H9 (cell line): ENCODE measurements at regions not wholly inside any gene's neighbourhood (a gene's known extent, or its start where the extent isn't known, plus 50 kb on each side); places are given as distances from the start of the nearest gene placed in this dataset.

ENCODE experiments used
- DNase-seq: peaks from one replicate; pipeline ENCODE4 v3.0.0-alpha.2; 2017
- H2AFZ ChIP-seq: one replicate; pipeline ENCODE4 v1.6.1; 2013; ENCODE audit warnings: mild to moderate bottlenecking, low read length, control low read depth, moderate library complexity
- H2AK5ac ChIP-seq: 2 replicates; pipeline ENCODE4 v1.6.1; 2013; ENCODE audit warnings: low read length, control low read depth, mixed read lengths; ENCODE audit not compliant: insufficient read length
- H2BK120ac ChIP-seq: one replicate; pipeline ENCODE4 v1.6.1; 2013; ENCODE audit warnings: low read depth, mild to moderate bottlenecking, low read length, control low read depth, inconsistent platforms; ENCODE audit not compliant: poor library complexity, severe bottlenecking
- H2BK12ac ChIP-seq: 2 replicates; pipeline ENCODE4 v1.6.1; 2013; ENCODE audit warnings: low read length, control low read depth, mixed read lengths, low read depth; ENCODE audit not compliant: insufficient read length
- H2BK15ac ChIP-seq: 2 replicates; pipeline ENCODE4 v1.6.1; 2013; ENCODE audit warnings: low read depth, low read length, control low read depth
- H2BK20ac ChIP-seq: one replicate; pipeline ENCODE4 v1.6.1; 2013; ENCODE audit warnings: low read depth, mild to moderate bottlenecking, low read length, control low read depth, inconsistent platforms; ENCODE audit not compliant: poor library complexity, severe bottlenecking
- H2BK5ac ChIP-seq: 2 replicates; pipeline ENCODE4 v1.6.1; 2013; ENCODE audit warnings: low read length, control low read depth, mixed read lengths; ENCODE audit not compliant: insufficient read length
- H3K14ac ChIP-seq: 2 replicates; pipeline ENCODE4 v1.6.1; 2013; ENCODE audit warnings: low read length, control low read depth; ENCODE audit not compliant: insufficient read depth
- H3K18ac ChIP-seq: 2 replicates; pipeline ENCODE4 v1.6.1; 2013; ENCODE audit warnings: low read depth, mild to moderate bottlenecking, mixed read lengths, low read length, control low read depth; ENCODE audit not compliant: insufficient read length
- H3K23ac ChIP-seq: 2 replicates; pipeline ENCODE4 v1.6.1; 2013; ENCODE audit warnings: low read length, control low read depth, mixed read lengths, low read depth; ENCODE audit not compliant: insufficient read length
- H3K23me2 ChIP-seq: 2 replicates; pipeline ENCODE4 v1.6.1; 2013; ENCODE audit warnings: low read depth, mild to moderate bottlenecking, mixed read lengths, low read length, control low read depth; ENCODE audit not compliant: insufficient read length, poor library complexity, severe bottlenecking
- H3K27ac ChIP-seq: 2 replicates; pipeline ENCODE4 v1.5.1; 2013; ENCODE audit warnings: low read length, control low read depth, mixed read lengths, low read depth; ENCODE audit not compliant: insufficient read length
- H3K27me3 ChIP-seq: 2 replicates; pipeline ENCODE4 v1.6.1; 2013; ENCODE audit warnings: low read length, control low read depth, inconsistent platforms; ENCODE audit not compliant: insufficient read depth
- H3K4ac ChIP-seq: 2 replicates; pipeline ENCODE4 v1.6.1; 2013; ENCODE audit warnings: low read depth, mild to moderate bottlenecking, control low read depth, inconsistent platforms, low read length, moderate library complexity
- H3K4me1 ChIP-seq: 2 replicates; pipeline ENCODE4 v1.6.1; 2013; ENCODE audit warnings: low read length, control low read depth, inconsistent platforms; ENCODE audit not compliant: insufficient read depth
- H3K4me2 ChIP-seq: 2 replicates; pipeline ENCODE4 v1.6.1; 2013; ENCODE audit warnings: low read length, control low read depth, mixed read lengths; ENCODE audit not compliant: insufficient read length, insufficient read depth
- H3K56ac ChIP-seq: 2 replicates; pipeline ENCODE4 v1.6.1; 2013; ENCODE audit warnings: low read depth, mild to moderate bottlenecking, mixed read lengths, low read length, control low read depth; ENCODE audit not compliant: insufficient read length
- H3K79me1 ChIP-seq: 2 replicates; pipeline ENCODE4 v1.6.1; 2013; ENCODE audit warnings: low read depth, mild to moderate bottlenecking, moderate library complexity, low read length, control low read depth, inconsistent platforms; ENCODE audit not compliant: insufficient read depth, poor library complexity, severe bottlenecking
- H3K79me2 ChIP-seq: 2 replicates; pipeline ENCODE4 v1.6.1; 2013; ENCODE audit warnings: low read length, control low read depth, inconsistent platforms; ENCODE audit not compliant: insufficient read depth
- H3K9ac ChIP-seq: 2 replicates; pipeline ENCODE4 v1.6.1; 2013; ENCODE audit warnings: low read length, control low read depth, mixed read lengths; ENCODE audit not compliant: insufficient read length; ENCODE audit errors: extremely low read depth
- H3K9me3 ChIP-seq: one replicate; pipeline ENCODE4 v1.6.1; 2013; ENCODE audit warnings: low read depth, low read length, inconsistent platforms; ENCODE audit not compliant: control insufficient read depth
- H3T11ph ChIP-seq: one replicate; pipeline ENCODE4 v1.6.1; 2013; ENCODE audit warnings: mild to moderate bottlenecking, low read length, control low read depth, inconsistent platforms
- H4K20me1 ChIP-seq: one replicate; pipeline ENCODE4 v1.6.1; 2013; ENCODE audit not compliant: control insufficient read depth, insufficient read length, insufficient read depth
- H4K5ac ChIP-seq: 2 replicates; pipeline ENCODE4 v1.6.1; 2013; ENCODE audit warnings: low read depth, mild to moderate bottlenecking, mixed read lengths, low read length, control low read depth; ENCODE audit not compliant: insufficient read length
- H4K8ac ChIP-seq: replicated peaks from 2 replicates; pipeline ENCODE4 v1.6.1; 2013; ENCODE audit warnings: low read length, control low read depth, mixed read lengths, low read depth; ENCODE audit not compliant: insufficient read length
- H4K91ac ChIP-seq: 2 replicates; pipeline ENCODE4 v1.6.1; 2013; ENCODE audit warnings: low read depth, mild to moderate bottlenecking, moderate library complexity, mixed read lengths, low read length, control low read depth; ENCODE audit not compliant: insufficient read length
- H3K27ac Mint-ChIP-seq, 3 experiments: 2 replicates in 2 of 3; 3 replicates in 1 of 3; pipeline ENCODE4 v1.8.0; 2020 to 2021; ENCODE audit warnings: mixed read lengths in 3 of 3, mild to moderate bottlenecking in 1 of 3, moderate library complexity in 1 of 3
- H3K27me3 Mint-ChIP-seq: 2 replicates; pipeline ENCODE4 v1.8.0; 2021; ENCODE audit warnings: low read depth, mild to moderate bottlenecking, moderate library complexity, mixed read lengths
- H3K36me3 Mint-ChIP-seq, 3 experiments: 2 replicates in 2 of 3; 3 replicates in 1 of 3; pipeline ENCODE4 v1.8.0; 2020 to 2021; ENCODE audit warnings: low read depth in 3 of 3, mixed read lengths in 3 of 3; ENCODE audit not compliant: insufficient read depth in 1 of 3
- H3K4me1 Mint-ChIP-seq, 2 experiments: 2 replicates each; pipeline ENCODE4 v1.8.0; 2020; ENCODE audit warnings: mixed read lengths in 2 of 2
- H3K4me3 Mint-ChIP-seq, 2 experiments: 2 replicates in 1 of 2; 3 replicates in 1 of 2; pipeline ENCODE4 v1.8.0; 2020 to 2021; ENCODE audit warnings: mild to moderate bottlenecking in 2 of 2, mixed read lengths in 2 of 2, moderate library complexity in 1 of 2
- H3K9me3 Mint-ChIP-seq, 2 experiments: 2 replicates in 1 of 2; 3 replicates in 1 of 2; pipeline ENCODE4 v1.8.0; 2020; ENCODE audit warnings: mild to moderate bottlenecking in 2 of 2, mixed read lengths in 2 of 2, moderate library complexity in 1 of 2
- WGBS: extraction: QIAGEN DNeasy Blood & Tissue Kit; methylation state at CpG from one replicate; pipeline ENCODE4 v1.1.7; 2013; ENCODE audit warnings: missing lambda C conversion rate, low lambda C conversion rate, mixed read lengths; ENCODE audit not compliant: insufficient read length; ENCODE audit errors: extremely low coverage; 5-methylcytosine and 5-hydroxymethylcytosine counted together
- TF ChIP-seq, protein P1 (sequence below): fragments of 200-600 bp; sonication (generic); conservative IDR thresholded peaks from 3 replicates; pipeline ENCODE4 v1.8.0; 2021; ENCODE audit warnings: antibody characterized with exemption, mild to moderate bottlenecking

DNA sequence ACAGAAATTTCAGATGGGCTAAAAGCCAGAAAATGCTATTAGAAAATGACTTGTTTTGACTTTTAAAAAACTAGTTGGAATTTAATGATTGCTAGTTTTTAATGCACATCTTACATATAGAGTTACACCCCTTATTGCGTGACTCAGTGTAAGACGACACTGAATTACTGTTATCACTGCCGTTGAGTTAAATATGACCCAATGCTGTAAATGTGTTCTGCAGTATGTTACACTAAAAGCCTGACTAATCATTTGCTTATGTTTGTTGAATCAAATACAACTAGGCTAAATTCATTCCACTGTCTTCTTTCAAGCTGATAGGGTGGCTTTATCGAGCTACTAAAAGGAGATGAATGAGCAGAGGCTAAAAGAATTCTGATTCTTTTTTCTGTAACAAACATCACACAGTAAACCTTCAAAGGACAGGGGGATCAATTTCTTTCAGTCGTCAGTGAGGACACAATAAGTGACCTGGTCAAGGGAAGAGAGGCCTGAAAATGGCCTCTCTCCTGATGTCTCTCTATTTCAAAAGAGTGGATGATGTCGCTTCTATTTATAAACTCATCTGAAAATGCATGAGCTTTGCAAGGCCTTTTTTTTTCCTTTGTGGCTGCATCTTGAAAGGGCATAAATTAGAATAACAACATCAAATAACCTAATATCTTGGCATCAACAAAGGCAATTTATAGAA lies 142.2 kb upstream of the KCNIP4 start:
- no peak overlapping the region for H3K27ac ChIP-seq

More for the DNA sequence above, 142.2 kb upstream of the KCNIP4 start:
- no peak overlapping the region for H4K91ac ChIP-seq
- no peak overlapping the region for H3K14ac ChIP-seq
- TF ChIP-seq, protein P1, sequence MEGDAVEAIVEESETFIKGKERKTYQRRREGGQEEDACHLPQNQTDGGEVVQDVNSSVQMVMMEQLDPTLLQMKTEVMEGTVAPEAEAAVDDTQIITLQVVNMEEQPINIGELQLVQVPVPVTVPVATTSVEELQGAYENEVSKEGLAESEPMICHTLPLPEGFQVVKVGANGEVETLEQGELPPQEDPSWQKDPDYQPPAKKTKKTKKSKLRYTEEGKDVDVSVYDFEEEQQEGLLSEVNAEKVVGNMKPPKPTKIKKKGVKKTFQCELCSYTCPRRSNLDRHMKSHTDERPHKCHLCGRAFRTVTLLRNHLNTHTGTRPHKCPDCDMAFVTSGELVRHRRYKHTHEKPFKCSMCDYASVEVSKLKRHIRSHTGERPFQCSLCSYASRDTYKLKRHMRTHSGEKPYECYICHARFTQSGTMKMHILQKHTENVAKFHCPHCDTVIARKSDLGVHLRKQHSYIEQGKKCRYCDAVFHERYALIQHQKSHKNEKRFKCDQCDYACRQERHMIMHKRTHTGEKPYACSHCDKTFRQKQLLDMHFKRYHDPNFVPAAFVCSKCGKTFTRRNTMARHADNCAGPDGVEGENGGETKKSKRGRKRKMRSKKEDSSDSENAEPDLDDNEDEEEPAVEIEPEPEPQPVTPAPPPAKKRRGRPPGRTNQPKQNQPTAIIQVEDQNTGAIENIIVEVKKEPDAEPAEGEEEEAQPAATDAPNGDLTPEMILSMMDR, result no peak
- H4K8ac ChIP-seq, result no peak overlapping the region
- no peaks in the 10 kb centered on the region for H3K27me3 ChIP-seq
- Mint-ChIP-seq H3K9me3 (peaks cover 9 to 18% of the 10 kb centered on the region in 2 experiments), H3K4me3 (no peak overlapping the region), H3K27me3 (no peaks in the 10 kb centered on the region), H3K4me1 (peaks cover 4 to 8% of the 10 kb centered on the region in 2 experiments; a peak in 3 of 4 replicates), H3K36me3 (peaks cover 0 to 9% (median 4%) of the 10 kb centered on the region in 3 experiments; a peak in 6 of 7 replicates), H3K27ac (no peak overlapping the region)
- H2BK20ac ChIP-seq, result no peak overlapping the region
- no peaks in the 10 kb centered on the region for H3K23me2 ChIP-seq
- H3K9ac ChIP-seq, result no peak overlapping the region
- H3K9me3 ChIP-seq, result peaks cover 9% of the 10 kb centered on the region
- no peak overlapping the region for H2BK120ac ChIP-seq
- no peak overlapping the region for H4K5ac ChIP-seq
- no peak overlapping the region for H2BK5ac ChIP-seq
- H2BK12ac ChIP-seq, result no peak overlapping the region
- H2AFZ ChIP-seq, result no peak overlapping the region
- no peak overlapping the region for H3K23ac ChIP-seq
- no peak overlapping the region for H2AK5ac ChIP-seq
- no peak overlapping the region for H3K4me2 ChIP-seq
- WGBS, result no CpG with 5 or more reads among the region's 6 CpGs
- DNase-seq, result no peak
- no peak overlapping the region for H2BK15ac ChIP-seq
- H4K20me1 ChIP-seq, result no peaks in the 10 kb centered on the region
- no peak overlapping the region for H3K18ac ChIP-seq
- H3T11ph ChIP-seq, result no peak overlapping the region
- no peak overlapping the region for H3K4ac ChIP-seq
- no peaks in the 10 kb centered on the region for H3K79me2 ChIP-seq
- no peaks in the 10 kb centered on the region for H3K79me1 ChIP-seq
- H3K56ac ChIP-seq, result no peak overlapping the region
- no peaks in the 10 kb centered on the region for H3K4me1 ChIP-seq
